ENCODE measurements at regions not wholly inside any gene's neighbourhood (a gene's known extent, or its start where the extent isn't known, plus 50 kb on each side); places are given as distances from the start of the nearest gene placed in this dataset.

- TF ChIP-seq HIVEP1 (CRISPR knock-in tag; IDR thresholded peaks at IDR 0.05) (no peak), MYC (IDR thresholded peaks at IDR 0.05; ENCODE audit: low read depth, low read length) (no peak), MYC (CRISPR knock-in tag; IDR thresholded peaks at IDR 0.05; ENCODE audit: borderline replicate concordance, low read depth) (no peak)
Observed at GRCh38 chr12:131217024-131217586, 263.4 kb downstream of the ADGRD1 start (continued).

GRCh38 chr12:131218026-131218922 lies 264.6 kb downstream of the ADGRD1 start:
- Histone ChIP-seq H2AFZ (ENCODE audit: low read depth, low read length) (peak overlapping the region; percentile 84), H3K36me3 (ENCODE audit: control insufficient read depth, insufficient read depth, low read length) (no peaks in the 10 kb centered on the region), H4K20me1 (replicated peaks; ENCODE audit: control insufficient read depth, insufficient read depth, low read length) (no peaks in the 10 kb centered on the region; the same call in 1 of the 2 replicates), H3K4me3 (no peak overlapping the region), H3K9me3 (replicated peaks; ENCODE audit: control insufficient read depth, insufficient read depth, low read depth, low read length) (no peaks in the 10 kb centered on the region; the same call in 1 of the 2 replicates), H3K4me2 (ENCODE audit: insufficient read depth, low read length) (peak overlapping the region; percentile 44; the same call in 1 of the 2 replicates), H3K9me1 (ENCODE audit: control insufficient read depth, insufficient read depth, low read length) (no peaks in the 10 kb centered on the region), H3K79me2 (ENCODE audit: control insufficient read depth, insufficient read depth, low read length) (no peaks in the 10 kb centered on the region), H3K9ac (ENCODE audit: insufficient read depth in 1 of 2, low read depth in 2 of 2, low read length in 2 of 2) (peak overlapping the region; percentile 3 to 78; a peak in 2 of 4 replicates), H3K4me1 (replicated peaks in 1 of 2; ENCODE audit: control insufficient read depth in 2 of 2, insufficient read depth in 2 of 2, low read length in 2 of 2) (peaks cover 18 to 45% of the 10 kb centered on the region in 2 experiments), H3K27ac (ENCODE audit: extremely low read depth, low read depth, low read length) (no peak overlapping the region), H3K27me3 (ENCODE audit: control insufficient read depth in 2 of 2, insufficient read depth in 2 of 2, low read length in 2 of 2) (no peaks in the 10 kb centered on the region; a peak in 1 of 5 replicates)
- 23% methylated on average over 22 of the region's 27 CpGs for WGBS (ENCODE audit: insufficient coverage, low coverage, missing lambda C conversion rate)
- CTCF ChIA-PET (ENCODE audit: low intra/inter-chr PET ratio): no interaction called here
- POLR2A ChIA-PET: interaction anchor here (0.5 to 2.0 kb wide), 2 partner anchors 11 to 260 kb away, joined by 3 to 10 read pairs; no protein-coding TSS in a partner anchor
- intact Hi-C loops (cut with micrococcal nuclease) (no loop called here), in situ Hi-C loops (cut with MboI) (no loop called here)
- FAIRE-seq (peak; percentile 67), ATAC-seq (peak; percentile 63), DNase-seq (ENCODE audit: extremely low read depth in 1 of 4, low spot score in 3 of 4) (peak in 3 of 4 experiments; percentile 14 to 40 (median 30))
- BruUV-seq (replicated peaks): no TSS peak
- TF ChIP-seq ZNF699 (CRISPR knock-in tag; IDR thresholded peaks at IDR 0.05; ENCODE audit: insufficient replicate concordance) (no peak), RBM39 (optimal IDR thresholded peaks at IDR 0.05; ENCODE audit: low read depth, low read length) (no peak), JUNB (CRISPR knock-in tag; conservative IDR thresholded peaks at IDR 0.05) (no peak), SMAD2 (IDR thresholded peaks at IDR 0.05; ENCODE audit: low read depth, low read length) (no peak), SRF (CRISPR knock-in tag; IDR thresholded peaks at IDR 0.05) (0 out of 4 replicates have a peak, but pooled peaks of 1 of the 2 experiments have one; percentile 31), PREB (CRISPR knock-in tag; IDR thresholded peaks at IDR 0.05) (0 out of 2 replicates have a peak, but pooled peaks have one; percentile 11), ZNF354B (CRISPR knock-in tag; IDR thresholded peaks at IDR 0.05) (no peak), ZNF347 (CRISPR knock-in tag; IDR thresholded peaks at IDR 0.05; ENCODE audit: low read depth) (no peak), SPI1 (IDR thresholded peaks at IDR 0.05; ENCODE audit: borderline replicate concordance, low read depth, low read length) (peak; percentile 84; the same call in 1 of the 2 replicates), L3MBTL2 (IDR thresholded peaks at IDR 0.05) (0 out of 2 replicates have a peak, but pooled peaks have one; percentile 25), ZNF586 (CRISPR knock-in tag; conservative IDR thresholded peaks at IDR 0.05) (no peak), ZBTB1 (CRISPR knock-in tag; IDR thresholded peaks at IDR 0.05; ENCODE audit: borderline replicate concordance, low read depth) (no peak), TFE3 (CRISPR knock-in tag; IDR thresholded peaks at IDR 0.05) (peak; percentile 4; the same call in 1 of the 2 replicates), ZNF780A (CRISPR knock-in tag; IDR thresholded peaks at IDR 0.05) (no peak)
